ENCODE measurements at regions not wholly inside any gene's neighbourhood (a gene's known extent, or its start where the extent isn't known, plus 50 kb on each side); places are given as distances from the start of the nearest gene placed in this dataset.

- DNase-seq (ENCODE audit: low spot score), result no peak
Measured at GRCh38 chr18:34643989-34644388, 66.1 kb upstream of the DTNA start.

- DNase-seq (ENCODE audit: low spot score), result no peak
Measured at GRCh38 chr18:34647251-34647650, 62.8 kb upstream of the DTNA start.

GRCh38 chr18:34648269-34648985, 61.7 kb upstream of the DTNA start:
- no peak for DNase-seq (ENCODE audit: low spot score)

- no peak for DNase-seq (ENCODE audit: low spot score)
Measured at GRCh38 chr18:34649080-34649479, 61.0 kb upstream of the DTNA start.

GRCh38 chr18:34650121-34650545, 60.0 kb upstream of the DTNA start:
- peak; percentile 77 for DNase-seq (ENCODE audit: low spot score)

GRCh38 chr18:34651586-34652369, 58.3 kb upstream of the DTNA start:
- DNase-seq (ENCODE audit: low spot score), result no peak

- no peak for DNase-seq (ENCODE audit: low spot score)
Measured at GRCh38 chr18:34655131-34655530, 55.0 kb upstream of the DTNA start.

- no peak for DNase-seq (ENCODE audit: low spot score)
Measured at GRCh38 chr18:34657860-34658500, 52.1 kb upstream of the DTNA start.

- DNase-seq (ENCODE audit: low spot score), result peak; percentile 94
Measured at GRCh38 chr18:34659579-34660517, 50.2 kb upstream of the DTNA start.
